ENCODE measurements at regions not wholly inside any gene's neighbourhood (a gene's known extent, or its start where the extent isn't known, plus 50 kb on each side); places are given as distances from the start of the nearest gene placed in this dataset.

DNA sequence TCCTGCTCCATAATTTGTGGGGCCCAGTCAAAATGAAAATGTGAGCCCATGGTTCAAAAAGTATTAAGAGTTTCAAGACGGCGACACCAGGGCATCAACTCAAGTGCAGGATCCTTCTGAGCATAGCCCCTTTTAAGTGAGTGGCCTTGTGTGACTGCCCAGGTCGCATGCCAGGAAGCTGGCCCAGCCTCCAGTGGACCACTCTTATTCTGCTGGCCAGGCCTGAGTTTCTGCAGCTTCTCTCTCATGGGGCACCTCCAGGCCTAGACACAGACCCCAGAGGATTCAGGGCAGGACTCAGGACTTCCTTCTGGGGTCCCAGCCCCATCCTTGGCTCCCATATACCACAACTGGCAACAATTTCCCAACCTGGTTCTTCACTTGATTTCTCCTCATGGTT, 83.5 kb upstream of the HAAO start:
- TF ChIP-seq, protein P1, sequence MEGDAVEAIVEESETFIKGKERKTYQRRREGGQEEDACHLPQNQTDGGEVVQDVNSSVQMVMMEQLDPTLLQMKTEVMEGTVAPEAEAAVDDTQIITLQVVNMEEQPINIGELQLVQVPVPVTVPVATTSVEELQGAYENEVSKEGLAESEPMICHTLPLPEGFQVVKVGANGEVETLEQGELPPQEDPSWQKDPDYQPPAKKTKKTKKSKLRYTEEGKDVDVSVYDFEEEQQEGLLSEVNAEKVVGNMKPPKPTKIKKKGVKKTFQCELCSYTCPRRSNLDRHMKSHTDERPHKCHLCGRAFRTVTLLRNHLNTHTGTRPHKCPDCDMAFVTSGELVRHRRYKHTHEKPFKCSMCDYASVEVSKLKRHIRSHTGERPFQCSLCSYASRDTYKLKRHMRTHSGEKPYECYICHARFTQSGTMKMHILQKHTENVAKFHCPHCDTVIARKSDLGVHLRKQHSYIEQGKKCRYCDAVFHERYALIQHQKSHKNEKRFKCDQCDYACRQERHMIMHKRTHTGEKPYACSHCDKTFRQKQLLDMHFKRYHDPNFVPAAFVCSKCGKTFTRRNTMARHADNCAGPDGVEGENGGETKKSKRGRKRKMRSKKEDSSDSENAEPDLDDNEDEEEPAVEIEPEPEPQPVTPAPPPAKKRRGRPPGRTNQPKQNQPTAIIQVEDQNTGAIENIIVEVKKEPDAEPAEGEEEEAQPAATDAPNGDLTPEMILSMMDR (conservative IDR thresholded peaks at IDR 0.05): no peak
- no peak for TF ChIP-seq EZH2 (IDR thresholded peaks at IDR 0.05; ENCODE audit: low read depth)

Measured in PC-9 (cell line).